ENCODE measurements at regions not wholly inside any gene's neighbourhood (a gene's known extent, or its start where the extent isn't known, plus 50 kb on each side); places are given as distances from the start of the nearest gene placed in this dataset.

DNA sequence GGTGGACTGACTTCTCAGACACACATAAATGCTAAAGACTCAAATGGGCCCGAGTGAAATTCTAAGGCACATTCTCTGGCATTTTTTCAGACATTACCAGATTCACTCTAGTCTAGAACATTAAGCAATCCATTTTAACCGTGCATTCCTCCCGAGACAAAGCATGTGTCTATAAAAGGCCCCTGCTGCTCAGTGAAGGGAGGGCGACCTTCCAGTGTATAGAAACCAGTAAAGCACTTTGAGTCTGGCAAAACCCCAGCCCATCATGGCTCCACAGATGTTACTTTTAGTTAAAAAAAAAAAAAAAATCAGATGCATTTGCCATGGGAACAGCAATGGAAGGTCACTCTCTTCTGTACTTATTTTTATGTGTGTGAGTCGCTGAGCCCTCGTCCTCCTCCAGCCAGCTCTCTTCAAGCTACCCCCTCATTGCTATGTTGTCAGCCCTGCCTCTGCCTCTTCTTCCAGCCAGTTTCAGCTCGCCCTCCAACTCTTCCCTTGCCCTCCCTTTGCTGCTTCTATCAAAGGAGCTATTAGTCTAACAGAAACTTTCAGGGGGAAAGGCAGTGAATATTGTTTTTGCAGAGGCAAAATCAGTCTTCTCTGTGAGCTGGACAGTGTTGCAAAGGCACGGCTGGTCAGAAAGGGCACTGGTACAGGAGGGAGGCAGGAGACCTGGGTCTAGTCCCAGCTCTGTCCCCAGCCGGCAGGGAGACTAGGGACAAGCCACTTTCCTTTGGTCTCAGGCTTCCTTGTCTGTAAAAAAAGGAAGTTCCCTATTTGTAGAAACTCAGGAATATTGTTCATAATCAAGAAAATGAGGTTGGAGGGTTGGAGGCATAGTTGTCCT lies 644.2 kb downstream of the ZNF674 start:
- no peak for DNase-seq (ENCODE audit: low read depth)
- no peak for TF ChIP-seq CTCF (conservative IDR thresholded peaks at IDR 0.05; ENCODE audit: low read depth, low read length)

DNA sequence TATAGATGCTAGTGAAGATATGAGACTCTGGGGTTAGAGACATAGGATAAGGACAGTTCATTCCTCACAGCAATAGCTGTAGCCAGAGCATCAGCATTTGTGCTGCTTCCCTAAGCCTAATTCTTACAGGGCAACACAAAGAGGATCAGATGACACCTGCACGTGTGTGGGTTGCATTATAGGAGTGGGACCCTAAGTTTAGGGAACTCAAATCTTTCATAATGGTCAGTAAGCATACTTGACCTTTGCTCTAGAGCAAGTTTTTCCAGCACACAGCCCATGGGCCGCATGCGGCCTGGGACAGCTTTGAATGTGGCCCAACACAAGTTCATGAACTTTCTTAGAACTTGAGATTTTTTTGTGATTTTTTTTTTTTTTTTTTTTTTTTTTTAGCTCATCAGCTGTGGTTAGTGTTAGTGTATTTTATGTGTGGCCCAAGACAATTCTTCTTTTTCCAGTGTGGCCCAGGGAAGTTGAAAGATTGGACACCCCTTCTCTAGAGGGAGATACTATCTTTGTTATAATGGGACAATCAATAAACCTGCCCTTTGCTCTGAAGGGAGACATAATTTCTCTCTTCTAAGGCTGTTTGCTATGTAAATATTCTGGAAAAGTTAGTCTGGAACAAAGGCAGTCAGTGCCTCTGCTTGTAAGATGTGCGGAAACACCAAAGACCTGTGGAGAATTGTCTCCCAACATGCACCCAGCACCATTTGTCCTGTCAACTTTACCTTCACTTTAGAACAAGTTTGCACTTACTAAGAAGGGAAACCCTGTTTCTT lies 650.2 kb downstream of the ZNF674 start:
- H3K4me3 ChIP-seq (ENCODE audit: low read length), result no peak overlapping the region
- no peak for TF ChIP-seq CTCF (conservative IDR thresholded peaks at IDR 0.05; ENCODE audit: low read depth, low read length)
- no peak for DNase-seq (ENCODE audit: low read depth)

More for the DNA sequence above, 644.2 kb downstream of the ZNF674 start:
- H3K4me3 ChIP-seq (ENCODE audit: low read length), result no peak overlapping the region

DNA sequence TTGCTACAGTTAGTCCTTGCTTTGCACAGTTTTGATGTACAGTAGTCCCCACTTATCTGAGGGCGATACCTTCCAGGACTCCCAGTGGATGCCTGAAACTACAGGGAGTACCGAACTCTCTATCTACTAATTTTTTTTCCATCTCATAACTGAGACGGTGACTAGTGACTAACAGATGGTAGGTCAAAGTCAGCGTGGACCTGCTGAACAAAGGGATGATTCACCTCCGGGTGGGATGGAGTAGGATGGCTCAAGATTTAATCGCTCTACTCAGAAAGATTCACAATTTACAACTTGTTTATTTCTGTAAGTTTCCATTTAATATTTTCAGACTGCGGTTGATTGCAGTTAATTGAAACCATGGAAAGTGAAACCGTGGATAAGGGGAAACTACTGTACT lies 655.8 kb downstream of the ZNF674 start:
- no peak for TF ChIP-seq CTCF (conservative IDR thresholded peaks at IDR 0.05; ENCODE audit: low read depth, low read length)
- DNase-seq (ENCODE audit: low read depth), result no peak
- no peak overlapping the region for H3K4me3 ChIP-seq (ENCODE audit: low read length)

- no peak for TF ChIP-seq CTCF (conservative IDR thresholded peaks at IDR 0.05; ENCODE audit: low read depth, low read length)
- no peak for DNase-seq (ENCODE audit: low read depth)
- H3K4me3 ChIP-seq (ENCODE audit: low read length), result no peak overlapping the region
Observed at GRCh38 chrX:45888518-45888917, 656.7 kb downstream of the ZNF674 start.

DNA sequence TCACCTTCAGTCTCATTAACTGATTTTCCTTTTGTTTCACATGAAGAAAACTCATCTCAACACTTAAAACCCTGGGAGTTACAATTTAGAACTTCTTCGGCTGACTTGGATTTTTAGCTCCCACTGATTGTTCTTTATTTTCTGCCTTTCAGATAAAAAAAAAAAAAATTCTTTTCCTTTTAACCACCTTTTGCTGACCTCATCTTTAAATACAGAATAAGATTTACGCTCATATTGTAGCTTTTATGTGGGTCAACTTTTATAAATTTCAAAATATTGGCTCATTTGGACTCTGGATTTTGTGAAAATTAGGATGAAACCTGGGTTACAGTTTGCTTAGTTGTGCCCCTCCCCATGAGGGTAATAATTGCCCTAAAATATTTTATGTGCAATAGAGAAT lies 659.3 kb downstream of the ZNF674 start:
- DNase-seq (ENCODE audit: low read depth), result no peak
- no peak for TF ChIP-seq CTCF (conservative IDR thresholded peaks at IDR 0.05; ENCODE audit: low read depth, low read length)
- no peak overlapping the region for H3K4me3 ChIP-seq (ENCODE audit: low read length)

GRCh38 chrX:45879512-45879911 lies 665.7 kb downstream of the ZNF674 start:
- H3K4me3 ChIP-seq (ENCODE audit: low read length), result no peak overlapping the region
- TF ChIP-seq CTCF (conservative IDR thresholded peaks at IDR 0.05; ENCODE audit: low read depth, low read length), result no peak
- no peak for DNase-seq (ENCODE audit: low read depth)
